GM23338 (cell line): ENCODE measurements at regions not wholly inside any gene's neighbourhood (a gene's known extent, or its start where the extent isn't known, plus 50 kb on each side); places are given as distances from the start of the nearest gene placed in this dataset.

ENCODE experiments used
- ATAC-seq: fragments of 200-7000 bp; cut with Tn5 transposase; 3 replicates; pipeline ENCODE4 v1.9.1; 2020
- DNase-seq: peaks from one replicate; pipeline ENCODE4 v3.0.0-alpha.2; 2015; ENCODE audit warnings: low spot score
- H2AFZ ChIP-seq: fragments of 200-600 bp; sonication (generic); 2 replicates; pipeline ENCODE4 v1.8.0; 2016; ENCODE audit warnings: antibody characterized with exemption, mild to moderate bottlenecking, moderate library complexity
- H3F3A ChIP-seq: fragments of 200-600 bp; sonication (generic); replicated peaks from 2 replicates; pipeline ENCODE4 v1.8.0; 2017; ENCODE audit warnings: antibody characterized with exemption, mixed run types, low read depth
- H3K27ac ChIP-seq: fragments of 200-600 bp; sonication (generic); 2 replicates; pipeline ENCODE4 v1.6.1; 2016; ENCODE audit warnings: low read depth
- H3K27me3 ChIP-seq: fragments of 200-600 bp; sonication (generic); 2 replicates; pipeline ENCODE4 v1.8.0; 2016; ENCODE audit warnings: mild to moderate bottlenecking, mixed run types, moderate library complexity; ENCODE audit not compliant: insufficient read depth
- H3K36me3 ChIP-seq: fragments of 200-600 bp; sonication (generic); 2 replicates; pipeline ENCODE4 v1.8.0; 2016; ENCODE audit warnings: mild to moderate bottlenecking; ENCODE audit not compliant: insufficient read depth
- H3K4me1 ChIP-seq: fragments of 200-600 bp; sonication (generic); 2 replicates; pipeline ENCODE4 v1.8.0; 2016; ENCODE audit warnings: mild to moderate bottlenecking, moderate library complexity; ENCODE audit not compliant: insufficient read depth
- H3K4me2 ChIP-seq: fragments of 200-600 bp; sonication (generic); 2 replicates; pipeline ENCODE4 v1.7.1; 2017; ENCODE audit warnings: mixed run types
- H3K4me3 ChIP-seq: fragments of 200-600 bp; sonication (generic); 2 replicates; pipeline ENCODE4 v1.6.1; 2016; ENCODE audit warnings: mixed run types
- H3K79me2 ChIP-seq: fragments of 200-600 bp; sonication (generic); replicated peaks from 2 replicates; pipeline ENCODE4 v1.8.0; 2017; ENCODE audit warnings: mild to moderate bottlenecking; ENCODE audit not compliant: insufficient read depth
- H3K9me2 ChIP-seq: fragments of 200-600 bp; sonication (generic); 2 replicates; pipeline ENCODE4 v1.8.0; 2017; ENCODE audit not compliant: insufficient read depth
- H4K20me1 ChIP-seq: fragments of 200-600 bp; sonication (generic); replicated peaks from 2 replicates; pipeline ENCODE4 v1.8.0; 2017; ENCODE audit warnings: mild to moderate bottlenecking; ENCODE audit not compliant: insufficient read depth
- H3K27ac Mint-ChIP-seq: 2 replicates; pipeline ENCODE4 v1.8.0; 2020; ENCODE audit warnings: inconsistent platforms, mild to moderate bottlenecking, moderate library complexity, mixed read lengths
- H3K27me3 Mint-ChIP-seq: 3 replicates; pipeline ENCODE4 v1.8.0; 2022; ENCODE audit warnings: low read depth, mild to moderate bottlenecking, moderate library complexity, mixed read lengths, inconsistent platforms; ENCODE audit not compliant: insufficient read depth, poor library complexity
- H3K36me3 Mint-ChIP-seq: 3 replicates; pipeline ENCODE4 v1.8.0; 2021; ENCODE audit warnings: low read depth, mild to moderate bottlenecking, inconsistent platforms, moderate library complexity, mixed read lengths
- H3K4me1 Mint-ChIP-seq: 3 replicates; pipeline ENCODE4 v1.8.0; 2020; ENCODE audit warnings: mild to moderate bottlenecking, inconsistent platforms, mixed read lengths
- H3K4me3 Mint-ChIP-seq: 3 replicates; pipeline ENCODE4 v1.8.0; 2021; ENCODE audit warnings: moderate library complexity, mild to moderate bottlenecking, inconsistent platforms, mixed read lengths
- H3K9me3 Mint-ChIP-seq: 3 replicates; pipeline ENCODE4 v1.8.0; 2020; ENCODE audit warnings: moderate library complexity, mild to moderate bottlenecking, inconsistent platforms, mixed read lengths
- CREB1 ChIP-seq: fragments of 250-450 bp; sonication (Bioruptor Pico); IDR thresholded peaks from 2 replicates; pipeline ENCODE4 v1.5.0; 2020; ENCODE audit warnings: low read depth, mild to moderate bottlenecking, moderate library complexity
- ETS1 ChIP-seq: IDR thresholded peaks from 2 replicates; pipeline ENCODE4 v1.6.1; 2016; ENCODE audit warnings: antibody characterized with exemption
- EZH2 ChIP-seq: fragments of 200-600 bp; sonication (generic); IDR thresholded peaks from one replicate; pipeline ENCODE4 v1.8.0; 2017; ENCODE audit warnings: antibody characterized with exemption, mild to moderate bottlenecking, low read depth; ENCODE audit not compliant: unreplicated experiment
- EZH2phosphoT487 ChIP-seq: fragments of 200-600 bp; sonication (generic); IDR thresholded peaks from one replicate; pipeline ENCODE4 v1.8.1; 2018; ENCODE audit warnings: antibody characterized with exemption; ENCODE audit not compliant: unreplicated experiment
- JUNB ChIP-seq: IDR thresholded peaks from one replicate; pipeline ENCODE4 v1.6.1; 2016; ENCODE audit warnings: antibody characterized with exemption; ENCODE audit not compliant: unreplicated experiment
- NANOG ChIP-seq: IDR thresholded peaks from 2 replicates; pipeline ENCODE4 v1.6.1; 2016; ENCODE audit warnings: antibody characterized with exemption, borderline replicate concordance
- POLR2AphosphoS5 ChIP-seq: IDR thresholded peaks from 2 replicates; pipeline ENCODE4 v1.6.1; 2016; ENCODE audit warnings: antibody characterized with exemption, low read depth
- REST ChIP-seq: IDR thresholded peaks from one replicate; pipeline ENCODE4 v1.6.1; 2018; ENCODE audit warnings: antibody characterized with exemption; ENCODE audit not compliant: unreplicated experiment
- STAT1 ChIP-seq: IDR thresholded peaks from one replicate; pipeline ENCODE4 v1.6.1; 2016; ENCODE audit warnings: antibody characterized with exemption; ENCODE audit not compliant: unreplicated experiment
- ZNF114 ChIP-seq: fragments of 250-450 bp; sonication (Bioruptor Pico); IDR thresholded peaks from 2 replicates; pipeline ENCODE4 v1.5.0; 2020; ENCODE audit warnings: mild to moderate bottlenecking, moderate library complexity
- ZNF331 ChIP-seq: fragments of 250-450 bp; sonication (Bioruptor Pico); IDR thresholded peaks from 2 replicates; pipeline ENCODE4 v1.5.0; 2020; ENCODE audit warnings: low read depth, mild to moderate bottlenecking, moderate library complexity
- TF ChIP-seq, protein P1 (sequence below): fragments of 250-450 bp; sonication (Bioruptor Pico); IDR thresholded peaks from 2 replicates; pipeline ENCODE4 v1.5.0; 2020; ENCODE audit warnings: mild to moderate bottlenecking, moderate library complexity
- TF ChIP-seq, protein P2 (sequence below), 2 experiments: fragments of 200-600 bp in 1 of 2; sonication (generic) in 1 of 2; conservative IDR thresholded peaks; 2 replicates each; pipeline versions ENCODE4 v1.5.1 to v1.6.1; 2016 to 2017; ENCODE audit warnings: antibody characterized with exemption in 2 of 2, low read depth in 2 of 2, mild to moderate bottlenecking in 2 of 2, moderate library complexity in 1 of 2

DNA sequence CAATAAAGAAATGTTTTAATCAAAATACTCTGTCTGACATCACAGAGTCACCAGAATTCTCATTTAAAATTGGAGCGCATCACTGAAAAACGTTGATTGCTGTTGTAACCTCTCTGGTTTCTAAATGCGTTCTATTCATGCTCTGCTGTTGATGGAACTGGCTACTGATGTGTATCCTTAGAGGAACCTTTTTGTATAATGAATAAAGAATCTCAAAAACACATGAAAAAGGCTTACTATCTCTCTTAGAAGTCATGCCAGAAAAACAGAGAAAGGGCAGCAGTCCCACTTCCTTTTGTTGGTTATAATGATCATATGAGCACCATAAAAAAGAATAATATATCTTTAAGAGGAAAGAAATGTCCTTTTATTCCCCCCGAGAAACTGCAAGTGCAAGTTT is 615.5 kb downstream of the TLE1 start:
- DNase-seq (no peak), ATAC-seq (no peak)
- TF ChIP-seq REST (no peak), EZH2phosphoT487 (no peak), STAT1 (no peak), CREB1 (CRISPR knock-in tag) (no peak), ZNF114 (no peak), ETS1 (no peak), POLR2AphosphoS5 (no peak), JUNB (no peak), EZH2 (no peak), NANOG (no peak), ZNF331 (CRISPR knock-in tag) (no peak)
- TF ChIP-seq, protein P1, sequence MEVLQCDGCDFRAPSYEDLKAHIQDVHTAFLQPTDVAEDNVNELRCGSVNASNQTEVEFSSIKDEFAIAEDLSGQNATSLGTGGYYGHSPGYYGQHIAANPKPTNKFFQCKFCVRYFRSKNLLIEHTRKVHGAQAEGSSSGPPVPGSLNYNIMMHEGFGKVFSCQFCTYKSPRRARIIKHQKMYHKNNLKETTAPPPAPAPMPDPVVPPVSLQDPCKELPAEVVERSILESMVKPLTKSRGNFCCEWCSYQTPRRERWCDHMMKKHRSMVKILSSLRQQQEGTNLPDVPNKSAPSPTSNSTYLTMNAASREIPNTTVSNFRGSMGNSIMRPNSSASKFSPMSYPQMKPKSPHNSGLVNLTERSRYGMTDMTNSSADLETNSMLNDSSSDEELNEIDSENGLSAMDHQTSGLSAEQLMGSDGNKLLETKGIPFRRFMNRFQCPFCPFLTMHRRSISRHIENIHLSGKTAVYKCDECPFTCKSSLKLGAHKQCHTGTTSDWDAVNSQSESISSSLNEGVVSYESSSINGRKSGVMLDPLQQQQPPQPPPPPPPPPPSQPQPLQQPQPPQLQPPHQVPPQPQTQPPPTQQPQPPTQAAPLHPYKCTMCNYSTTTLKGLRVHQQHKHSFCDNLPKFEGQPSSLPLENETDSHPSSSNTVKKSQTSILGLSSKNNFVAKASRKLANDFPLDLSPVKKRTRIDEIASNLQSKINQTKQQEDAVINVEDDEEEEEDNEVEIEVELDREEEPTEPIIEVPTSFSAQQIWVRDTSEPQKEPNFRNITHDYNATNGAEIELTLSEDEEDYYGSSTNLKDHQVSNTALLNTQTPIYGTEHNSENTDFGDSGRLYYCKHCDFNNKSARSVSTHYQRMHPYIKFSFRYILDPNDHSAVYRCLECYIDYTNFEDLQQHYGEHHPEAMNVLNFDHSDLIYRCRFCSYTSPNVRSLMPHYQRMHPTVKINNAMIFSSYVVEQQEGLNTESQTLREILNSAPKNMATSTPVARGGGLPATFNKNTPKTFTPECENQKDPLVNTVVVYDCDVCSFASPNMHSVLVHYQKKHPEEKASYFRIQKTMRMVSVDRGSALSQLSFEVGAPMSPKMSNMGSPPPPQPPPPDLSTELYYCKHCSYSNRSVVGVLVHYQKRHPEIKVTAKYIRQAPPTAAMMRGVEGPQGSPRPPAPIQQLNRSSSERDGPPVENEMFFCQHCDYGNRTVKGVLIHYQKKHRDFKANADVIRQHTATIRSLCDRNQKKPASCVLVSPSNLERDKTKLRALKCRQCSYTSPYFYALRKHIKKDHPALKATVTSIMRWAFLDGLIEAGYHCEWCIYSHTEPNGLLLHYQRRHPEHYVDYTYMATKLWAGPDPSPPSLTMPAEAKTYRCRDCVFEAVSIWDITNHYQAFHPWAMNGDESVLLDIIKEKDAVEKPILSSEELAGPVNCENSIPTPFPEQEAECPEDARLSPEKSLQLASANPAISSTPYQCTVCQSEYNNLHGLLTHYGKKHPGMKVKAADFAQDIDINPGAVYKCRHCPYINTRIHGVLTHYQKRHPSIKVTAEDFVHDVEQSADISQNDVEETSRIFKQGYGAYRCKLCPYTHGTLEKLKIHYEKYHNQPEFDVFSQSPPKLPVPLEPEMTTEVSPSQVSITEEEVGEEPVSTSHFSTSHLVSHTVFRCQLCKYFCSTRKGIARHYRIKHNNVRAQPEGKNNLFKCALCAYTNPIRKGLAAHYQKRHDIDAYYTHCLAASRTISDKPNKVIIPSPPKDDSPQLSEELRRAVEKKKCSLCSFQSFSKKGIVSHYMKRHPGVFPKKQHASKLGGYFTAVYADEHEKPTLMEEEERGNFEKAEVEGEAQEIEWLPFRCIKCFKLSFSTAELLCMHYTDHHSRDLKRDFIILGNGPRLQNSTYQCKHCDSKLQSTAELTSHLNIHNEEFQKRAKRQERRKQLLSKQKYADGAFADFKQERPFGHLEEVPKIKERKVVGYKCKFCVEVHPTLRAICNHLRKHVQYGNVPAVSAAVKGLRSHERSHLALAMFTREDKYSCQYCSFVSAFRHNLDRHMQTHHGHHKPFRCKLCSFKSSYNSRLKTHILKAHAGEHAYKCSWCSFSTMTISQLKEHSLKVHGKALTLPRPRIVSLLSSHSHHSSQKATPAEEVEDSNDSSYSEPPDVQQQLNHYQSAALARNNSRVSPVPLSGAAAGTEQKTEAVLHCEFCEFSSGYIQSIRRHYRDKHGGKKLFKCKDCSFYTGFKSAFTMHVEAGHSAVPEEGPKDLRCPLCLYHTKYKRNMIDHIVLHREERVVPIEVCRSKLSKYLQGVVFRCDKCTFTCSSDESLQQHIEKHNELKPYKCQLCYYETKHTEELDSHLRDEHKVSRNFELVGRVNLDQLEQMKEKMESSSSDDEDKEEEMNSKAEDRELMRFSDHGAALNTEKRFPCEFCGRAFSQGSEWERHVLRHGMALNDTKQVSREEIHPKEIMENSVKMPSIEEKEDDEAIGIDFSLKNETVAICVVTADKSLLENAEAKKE (CRISPR knock-in tag): no peak
- TF ChIP-seq, protein P2, sequence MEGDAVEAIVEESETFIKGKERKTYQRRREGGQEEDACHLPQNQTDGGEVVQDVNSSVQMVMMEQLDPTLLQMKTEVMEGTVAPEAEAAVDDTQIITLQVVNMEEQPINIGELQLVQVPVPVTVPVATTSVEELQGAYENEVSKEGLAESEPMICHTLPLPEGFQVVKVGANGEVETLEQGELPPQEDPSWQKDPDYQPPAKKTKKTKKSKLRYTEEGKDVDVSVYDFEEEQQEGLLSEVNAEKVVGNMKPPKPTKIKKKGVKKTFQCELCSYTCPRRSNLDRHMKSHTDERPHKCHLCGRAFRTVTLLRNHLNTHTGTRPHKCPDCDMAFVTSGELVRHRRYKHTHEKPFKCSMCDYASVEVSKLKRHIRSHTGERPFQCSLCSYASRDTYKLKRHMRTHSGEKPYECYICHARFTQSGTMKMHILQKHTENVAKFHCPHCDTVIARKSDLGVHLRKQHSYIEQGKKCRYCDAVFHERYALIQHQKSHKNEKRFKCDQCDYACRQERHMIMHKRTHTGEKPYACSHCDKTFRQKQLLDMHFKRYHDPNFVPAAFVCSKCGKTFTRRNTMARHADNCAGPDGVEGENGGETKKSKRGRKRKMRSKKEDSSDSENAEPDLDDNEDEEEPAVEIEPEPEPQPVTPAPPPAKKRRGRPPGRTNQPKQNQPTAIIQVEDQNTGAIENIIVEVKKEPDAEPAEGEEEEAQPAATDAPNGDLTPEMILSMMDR (conservative IDR thresholded peaks at IDR 0.05; ENCODE audit: low read depth in 2 of 2): no peak
- no peaks in the 10 kb centered on the region for H3K9me3 Mint-ChIP-seq
- Histone ChIP-seq H3K36me3 (no peaks in the 10 kb centered on the region), H3K4me1 (no peaks in the 10 kb centered on the region), H2AFZ (no peak overlapping the region), H3F3A (no peaks in the 10 kb centered on the region), H3K4me2 (no peak overlapping the region), H3K27me3 (no peaks in the 10 kb centered on the region), H3K27ac (no peak overlapping the region), H3K79me2 (no peaks in the 10 kb centered on the region), H3K9me2 (peaks cover 4% of the 10 kb centered on the region), H4K20me1 (no peaks in the 10 kb centered on the region), H3K4me3 (no peak overlapping the region)
- no peaks in the 10 kb centered on the region for H3K4me1 Mint-ChIP-seq
- H3K27ac Mint-ChIP-seq: no peak overlapping the region
- peaks cover 2% of the 10 kb centered on the region for H3K27me3 Mint-ChIP-seq
- H3K4me3 Mint-ChIP-seq: no peak overlapping the region
- H3K36me3 Mint-ChIP-seq: no peaks in the 10 kb centered on the region
